HL-60 (cell line): ENCODE measurements at regions not wholly inside any gene's neighbourhood (a gene's known extent, or its start where the extent isn't known, plus 50 kb on each side); places are given as distances from the start of the nearest gene placed in this dataset.

ENCODE experiments used
- DNase-seq, 2 experiments: peaks; one replicate each; pipeline ENCODE4 v3.0.0-alpha.2; 2010 to 2020; ENCODE audit warnings: low read depth in 1 of 2, low spot score in 1 of 2
- H3K27ac ChIP-seq: fragments of 250-450 bp; sonication (Bioruptor Pico); replicated peaks from 2 replicates; pipeline ENCODE4 v1.5.1; 2020; ENCODE audit warnings: mild to moderate bottlenecking, moderate library complexity
- H3K27me3 ChIP-seq: fragments of 250-450 bp; sonication (Bioruptor Pico); 2 replicates; pipeline ENCODE4 v1.5.1; 2021; ENCODE audit warnings: mild to moderate bottlenecking, moderate library complexity; ENCODE audit not compliant: insufficient read depth, poor library complexity, severe bottlenecking
- H3K4me3 ChIP-seq: replicated peaks from 2 replicates; pipeline ENCODE4 v1.5.1; 2011; ENCODE audit warnings: mild to moderate bottlenecking, control low read depth, low read length; ENCODE audit not compliant: insufficient read depth
- CTCF ChIP-seq: IDR thresholded peaks from one replicate; pipeline ENCODE4 v1.5.1; 2011; ENCODE audit warnings: low read length, control low read depth, inconsistent platforms; ENCODE audit not compliant: insufficient read depth
- GABPA ChIP-seq: IDR thresholded peaks from 2 replicates; pipeline ENCODE4 v1.6.1; 2012; ENCODE audit warnings: low read depth
- POLR2AphosphoS5 ChIP-seq: IDR thresholded peaks from 2 replicates; pipeline ENCODE4 v1.6.1; 2012; ENCODE audit warnings: low read depth
- REST ChIP-seq: IDR thresholded peaks from 2 replicates; pipeline ENCODE4 v1.6.1; 2012; ENCODE audit warnings: low read depth; ENCODE audit not compliant: insufficient replicate concordance
- SPI1 ChIP-seq: IDR thresholded peaks from 2 replicates; pipeline ENCODE4 v1.6.1; 2012; ENCODE audit warnings: low read depth, mild to moderate bottlenecking, borderline replicate concordance

- H3K4me3 ChIP-seq, result no peak overlapping the region
- TF ChIP-seq REST, result no peak
- TF ChIP-seq GABPA, result no peak
- no peak for TF ChIP-seq SPI1
- no peak for TF ChIP-seq POLR2AphosphoS5
- no peak for TF ChIP-seq CTCF
- no peak for DNase-seq
- H3K27me3 ChIP-seq, result no peaks in the 10 kb centered on the region
- no peak overlapping the region for H3K27ac ChIP-seq
Observed at GRCh38 chr7:82697897-82698296, 254.3 kb upstream of the CACNA2D1 start.

DNA sequence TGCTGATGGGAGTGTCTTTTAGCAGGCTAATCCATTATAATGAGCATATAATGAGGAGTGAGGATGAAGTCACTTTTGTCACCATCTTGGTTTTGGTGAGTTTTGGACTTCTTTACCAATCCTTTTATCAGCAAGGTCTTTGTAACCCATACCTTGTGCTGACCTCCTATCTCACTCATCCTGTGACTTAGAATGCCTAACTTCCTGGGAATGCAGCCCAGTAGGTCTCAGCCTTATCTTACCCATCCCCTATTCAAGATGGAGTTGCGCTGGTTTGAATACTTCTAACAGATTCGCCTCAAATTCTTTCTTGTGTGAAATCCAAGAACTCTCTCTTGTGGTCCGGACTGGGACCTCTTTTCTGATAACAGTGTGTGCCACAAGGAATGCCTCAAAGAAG is 253.1 kb upstream of the CACNA2D1 start:
- Histone ChIP-seq H3K27me3 (no peaks in the 10 kb centered on the region), H3K4me3 (no peak overlapping the region), H3K27ac (no peak overlapping the region)
- DNase-seq, result no peak
- TF ChIP-seq REST, result no peak
- TF ChIP-seq GABPA, result no peak
- TF ChIP-seq SPI1, result no peak
- no peak for TF ChIP-seq POLR2AphosphoS5
- no peak for TF ChIP-seq CTCF

DNA sequence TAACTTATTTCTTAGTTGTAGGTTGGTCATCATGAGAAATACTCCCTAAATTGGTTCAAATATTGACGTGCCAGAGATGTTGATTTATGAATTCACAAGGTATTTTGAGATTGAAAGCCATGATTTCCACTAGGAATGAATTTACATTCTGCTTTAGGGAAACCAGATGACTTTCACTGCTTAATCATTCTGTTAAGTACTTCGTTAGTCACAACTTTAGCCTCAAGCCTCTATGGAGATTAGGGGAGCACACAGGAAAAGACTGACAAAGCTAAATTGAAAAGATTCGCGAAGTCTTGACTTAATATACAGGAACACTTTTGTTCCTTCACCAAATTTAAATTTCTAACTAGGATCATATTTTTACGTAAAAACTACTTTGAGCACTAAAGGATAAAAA is 250.4 kb upstream of the CACNA2D1 start:
- no peaks in the 10 kb centered on the region for H3K27me3 ChIP-seq
- H3K4me3 ChIP-seq, result no peak overlapping the region
- TF ChIP-seq REST, result no peak
- TF ChIP-seq CTCF, result no peak
- no peak for TF ChIP-seq GABPA
- no peak for TF ChIP-seq POLR2AphosphoS5
- no peak for TF ChIP-seq SPI1
- no peak for DNase-seq
- no peak overlapping the region for H3K27ac ChIP-seq
